OCI-LY3 (cell line): ENCODE measurements at regions not wholly inside any gene's neighbourhood (a gene's known extent, or its start where the extent isn't known, plus 50 kb on each side); places are given as distances from the start of the nearest gene placed in this dataset.

Experiments used
- H2AFZ ChIP-seq: fragments of 200-600, 300-600 bp; shearing (Covaris generic); 2 replicates; pipeline ENCODE4 v1.6.0; 2014; ENCODE audit warnings: antibody characterized with exemption, low read depth, low read length
- H3K27ac ChIP-seq: fragments of 200-600, 300-600 bp; sonication (generic); 2 replicates; pipeline ENCODE4 v1.5.1; 2014; ENCODE audit warnings: mild to moderate bottlenecking, low read length, moderate library complexity, mixed read lengths
- H3K27me3 ChIP-seq: fragments of 200-600, 300-600 bp; sonication (generic); 2 replicates; pipeline ENCODE4 v1.6.1; 2014; ENCODE audit warnings: low read depth, low read length, mixed read lengths
- H3K36me3 ChIP-seq: fragments of 200-600, 300-600 bp; sonication (generic); replicated peaks from 2 replicates; pipeline ENCODE3; 2014; ENCODE audit warnings: low read depth, low read length, mixed read lengths
- H3K4me1 ChIP-seq: fragments of 300-600, 200-600 bp; sonication (generic); 2 replicates; pipeline ENCODE4 v1.6.1; 2014; ENCODE audit warnings: low read length, mixed read lengths
- H3K4me2 ChIP-seq: fragments of 200-600, 300-600 bp; sonication (generic); 2 replicates; pipeline ENCODE4 v1.6.1; 2014; ENCODE audit warnings: low read length, mixed read lengths
- H3K4me3 ChIP-seq: fragments of 300-600, 200-600 bp; sonication (generic); 2 replicates; pipeline ENCODE4 v1.5.1; 2014; ENCODE audit warnings: antibody characterized with exemption, mild to moderate bottlenecking, low read length, moderate library complexity
- H3K79me2 ChIP-seq: fragments of 300-600, 200-600 bp; shearing (Covaris generic); 2 replicates; pipeline ENCODE4 v1.6.1; 2014; ENCODE audit warnings: mild to moderate bottlenecking, low read length, mixed read lengths
- H3K9ac ChIP-seq: fragments of 300-600, 200-600 bp; shearing (Covaris generic); 2 replicates; pipeline ENCODE4 v1.6.0; 2014; ENCODE audit warnings: mild to moderate bottlenecking, low read length, moderate library complexity
- H3K9me3 ChIP-seq: fragments of 200-600, 300-600 bp; shearing (Covaris generic); 2 replicates; pipeline ENCODE4 v1.6.1; 2014; ENCODE audit warnings: low read length, mixed read lengths; ENCODE audit not compliant: insufficient read depth
- H4K20me1 ChIP-seq: fragments of 200-600, 300-600 bp; sonication (generic); 2 replicates; pipeline ENCODE4 v1.6.1; 2016; ENCODE audit warnings: low read length, mixed read lengths; ENCODE audit not compliant: insufficient read depth
- CTCF ChIP-seq: fragments of 200-600, 300-600 bp; sonication (generic); IDR thresholded peaks from 2 replicates; pipeline ENCODE4 v1.5.1; 2014; ENCODE audit warnings: antibody characterized with exemption, low read length, low read depth
- EZH2phosphoT487 ChIP-seq: fragments of 200-600 bp; shearing (Covaris generic); IDR thresholded peaks from 2 replicates; pipeline ENCODE4 v1.6.1; 2018; ENCODE audit warnings: antibody characterized with exemption, mixed run types, low read depth

- no peaks in the 10 kb centered on the region for H3K9me3 ChIP-seq
- H3K4me1 ChIP-seq: no peaks in the 10 kb centered on the region
- no peak for TF ChIP-seq CTCF
- no peak for TF ChIP-seq EZH2phosphoT487
- no peak overlapping the region for H2AFZ ChIP-seq
- H3K79me2 ChIP-seq: no peaks in the 10 kb centered on the region
- H3K9ac ChIP-seq: no peak overlapping the region
- H3K4me3 ChIP-seq: no peak overlapping the region
- H3K27ac ChIP-seq: no peak overlapping the region
- no peaks in the 10 kb centered on the region for H4K20me1 ChIP-seq
- H3K4me2 ChIP-seq: no peak overlapping the region
- no peaks in the 10 kb centered on the region for H3K36me3 ChIP-seq
- no peaks in the 10 kb centered on the region for H3K27me3 ChIP-seq
Measured at GRCh38 chr6:168784426-168784825, 343.4 kb downstream of the SMOC2 start.

- H3K27ac ChIP-seq: no peak overlapping the region
- no peaks in the 10 kb centered on the region for H3K9me3 ChIP-seq
- no peaks in the 10 kb centered on the region for H4K20me1 ChIP-seq
- no peaks in the 10 kb centered on the region for H3K27me3 ChIP-seq
- TF ChIP-seq CTCF (no peak), EZH2phosphoT487 (no peak)
- H3K79me2 ChIP-seq: no peaks in the 10 kb centered on the region
- no peak overlapping the region for H3K4me2 ChIP-seq
- no peak overlapping the region for H3K9ac ChIP-seq
- H3K4me1 ChIP-seq: no peaks in the 10 kb centered on the region
- no peaks in the 10 kb centered on the region for H3K36me3 ChIP-seq
- no peak overlapping the region for H3K4me3 ChIP-seq
- no peak overlapping the region for H2AFZ ChIP-seq
Measured at GRCh38 chr6:168783720-168784119, 342.7 kb downstream of the SMOC2 start.

GRCh38 chr6:168782187-168782751 lies 341.3 kb downstream of the SMOC2 start:
- H4K20me1 ChIP-seq: no peaks in the 10 kb centered on the region
- H3K36me3 ChIP-seq: no peaks in the 10 kb centered on the region
- no peak overlapping the region for H3K4me2 ChIP-seq
- no peak overlapping the region for H3K4me3 ChIP-seq
- no peaks in the 10 kb centered on the region for H3K27me3 ChIP-seq
- no peaks in the 10 kb centered on the region for H3K79me2 ChIP-seq
- no peak overlapping the region for H3K9ac ChIP-seq
- no peaks in the 10 kb centered on the region for H3K9me3 ChIP-seq
- no peaks in the 10 kb centered on the region for H3K4me1 ChIP-seq
- H3K27ac ChIP-seq: no peak overlapping the region
- TF ChIP-seq CTCF (no peak), EZH2phosphoT487 (no peak)
- H2AFZ ChIP-seq: no peak overlapping the region

GRCh38 chr6:168778201-168778600 lies 337.2 kb downstream of the SMOC2 start:
- no peak overlapping the region for H3K4me2 ChIP-seq
- no peaks in the 10 kb centered on the region for H3K4me1 ChIP-seq
- TF ChIP-seq EZH2phosphoT487 (no peak), CTCF (no peak)
- H2AFZ ChIP-seq: no peak overlapping the region
- no peak overlapping the region for H3K4me3 ChIP-seq
- no peak overlapping the region for H3K27ac ChIP-seq
- no peaks in the 10 kb centered on the region for H3K36me3 ChIP-seq
- no peaks in the 10 kb centered on the region for H3K79me2 ChIP-seq
- H3K9ac ChIP-seq: no peak overlapping the region
- H3K9me3 ChIP-seq: no peaks in the 10 kb centered on the region
- no peaks in the 10 kb centered on the region for H3K27me3 ChIP-seq
- H4K20me1 ChIP-seq: no peaks in the 10 kb centered on the region
